ENCODE measurements at regions not wholly inside any gene's neighbourhood (a gene's known extent, or its start where the extent isn't known, plus 50 kb on each side); places are given as distances from the start of the nearest gene placed in this dataset.

DNA sequence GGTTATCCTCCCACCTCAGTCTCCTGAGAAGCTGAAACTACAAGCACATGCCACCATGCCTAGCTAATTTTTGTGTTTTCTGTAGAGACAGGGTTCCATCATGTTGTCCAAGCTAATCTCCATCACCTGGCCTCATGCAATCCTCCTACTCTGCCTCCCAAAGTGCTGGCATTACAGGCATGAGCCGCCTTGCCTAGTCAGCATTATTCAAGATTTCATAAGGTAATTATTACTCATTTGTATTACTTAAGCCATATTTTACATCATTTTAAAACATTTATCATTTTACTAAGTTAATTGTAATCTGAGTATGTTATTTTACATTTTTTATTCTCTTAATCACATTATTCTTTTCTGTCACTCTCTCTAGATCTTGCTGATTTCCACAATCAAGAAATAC, 1575.6 kb downstream of the NCAM2 start:
- 21% methylated on average over 1 of the region's 1 CpG for WGBS (ENCODE audit: missing lambda C conversion rate)
- FAIRE-seq (no peak), ATAC-seq (no peak), DNase-seq (ENCODE audit: low read depth in 1 of 2, low spot score in 1 of 2) (no peak)
- Histone ChIP-seq H3K4me3 (no peak overlapping the region), H3K9me3 (no peaks in the 10 kb centered on the region), H3K27ac (no peak overlapping the region), H3K4me1 (no peaks in the 10 kb centered on the region), H3K4me2 (no peak overlapping the region)
- ChIA-PET POLR2A (no interaction called here), CTCF (no interaction called here)
- TF ChIP-seq MAFK (IDR thresholded peaks at IDR 0.05; ENCODE audit: partially characterized antibody) (peak; percentile 65), ZNF302 (CRISPR knock-in tag; IDR thresholded peaks at IDR 0.05) (no peak)

DNA sequence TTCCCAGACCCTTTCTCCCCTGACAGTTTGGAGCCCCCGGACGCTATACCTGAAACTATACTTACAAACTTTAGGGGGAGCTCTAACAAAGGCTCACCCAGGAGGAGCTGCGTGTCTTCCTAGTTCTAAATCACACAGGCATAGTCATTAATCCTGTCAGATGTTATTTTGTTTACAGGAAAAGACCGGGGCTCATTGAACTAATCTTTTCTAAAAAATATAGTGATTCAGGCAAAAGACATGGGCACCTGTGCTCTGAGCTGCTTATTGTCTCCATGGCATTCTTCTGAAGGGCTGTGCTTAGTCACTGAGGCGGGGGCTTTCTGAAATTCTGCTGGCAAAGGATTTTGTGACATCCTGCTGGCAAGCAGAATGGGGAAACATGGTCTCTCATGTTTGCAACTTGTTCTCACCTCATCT, 1577.0 kb downstream of the NCAM2 start:
- 10% methylated on average over 5 of the region's 5 CpGs for WGBS (ENCODE audit: missing lambda C conversion rate)
- Histone ChIP-seq H3K27ac (no peak overlapping the region), H3K9me3 (no peaks in the 10 kb centered on the region), H3K4me1 (no peaks in the 10 kb centered on the region), H3K4me3 (no peak overlapping the region), H3K4me2 (no peak overlapping the region)
- CTCF ChIA-PET = no interaction called here
- no peak for DNase-seq (ENCODE audit: low read depth in 1 of 2, low spot score in 1 of 2)
- FAIRE-seq = no peak
- POLR2A ChIA-PET = no interaction called here
- TF ChIP-seq PBX3 (IDR thresholded peaks at IDR 0.05) (no peak), EHF (CRISPR knock-in tag; IDR thresholded peaks at IDR 0.05) (no peak), GATA3 (IDR thresholded peaks at IDR 0.05; ENCODE audit: borderline replicate concordance) (no peak), RCOR1 (IDR thresholded peaks at IDR 0.05; ENCODE audit: low read depth, low read length) (no peak), KDM5A (IDR thresholded peaks at IDR 0.05) (no peak), POLR2A (IDR thresholded peaks at IDR 0.05; ENCODE audit: low read length) (no peak)
- TF ChIP-seq, protein P1, sequence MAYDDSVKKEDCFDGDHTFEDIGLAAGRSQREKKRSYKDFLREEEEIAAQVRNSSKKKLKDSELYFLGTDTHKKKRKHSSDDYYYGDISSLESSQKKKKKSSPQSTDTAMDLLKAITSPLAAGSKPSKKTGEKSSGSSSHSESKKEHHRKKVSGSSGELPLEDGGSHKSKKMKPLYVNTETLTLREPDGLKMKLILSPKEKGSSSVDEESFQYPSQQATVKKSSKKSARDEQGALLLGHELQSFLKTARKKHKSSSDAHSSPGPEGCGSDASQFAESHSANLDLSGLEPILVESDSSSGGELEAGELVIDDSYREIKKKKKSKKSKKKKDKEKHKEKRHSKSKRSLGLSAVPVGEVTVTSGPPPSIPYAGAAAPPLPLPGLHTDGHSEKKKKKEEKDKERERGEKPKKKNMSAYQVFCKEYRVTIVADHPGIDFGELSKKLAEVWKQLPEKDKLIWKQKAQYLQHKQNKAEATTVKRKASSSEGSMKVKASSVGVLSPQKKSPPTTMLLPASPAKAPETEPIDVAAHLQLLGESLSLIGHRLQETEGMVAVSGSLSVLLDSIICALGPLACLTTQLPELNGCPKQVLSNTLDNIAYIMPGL (CRISPR knock-in tag; IDR thresholded peaks at IDR 0.05; ENCODE audit: borderline replicate concordance) = no peak
- TF ChIP-seq, protein P2, sequence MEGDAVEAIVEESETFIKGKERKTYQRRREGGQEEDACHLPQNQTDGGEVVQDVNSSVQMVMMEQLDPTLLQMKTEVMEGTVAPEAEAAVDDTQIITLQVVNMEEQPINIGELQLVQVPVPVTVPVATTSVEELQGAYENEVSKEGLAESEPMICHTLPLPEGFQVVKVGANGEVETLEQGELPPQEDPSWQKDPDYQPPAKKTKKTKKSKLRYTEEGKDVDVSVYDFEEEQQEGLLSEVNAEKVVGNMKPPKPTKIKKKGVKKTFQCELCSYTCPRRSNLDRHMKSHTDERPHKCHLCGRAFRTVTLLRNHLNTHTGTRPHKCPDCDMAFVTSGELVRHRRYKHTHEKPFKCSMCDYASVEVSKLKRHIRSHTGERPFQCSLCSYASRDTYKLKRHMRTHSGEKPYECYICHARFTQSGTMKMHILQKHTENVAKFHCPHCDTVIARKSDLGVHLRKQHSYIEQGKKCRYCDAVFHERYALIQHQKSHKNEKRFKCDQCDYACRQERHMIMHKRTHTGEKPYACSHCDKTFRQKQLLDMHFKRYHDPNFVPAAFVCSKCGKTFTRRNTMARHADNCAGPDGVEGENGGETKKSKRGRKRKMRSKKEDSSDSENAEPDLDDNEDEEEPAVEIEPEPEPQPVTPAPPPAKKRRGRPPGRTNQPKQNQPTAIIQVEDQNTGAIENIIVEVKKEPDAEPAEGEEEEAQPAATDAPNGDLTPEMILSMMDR (IDR thresholded peaks at IDR 0.05) = no peak
- no peak for ATAC-seq

DNA sequence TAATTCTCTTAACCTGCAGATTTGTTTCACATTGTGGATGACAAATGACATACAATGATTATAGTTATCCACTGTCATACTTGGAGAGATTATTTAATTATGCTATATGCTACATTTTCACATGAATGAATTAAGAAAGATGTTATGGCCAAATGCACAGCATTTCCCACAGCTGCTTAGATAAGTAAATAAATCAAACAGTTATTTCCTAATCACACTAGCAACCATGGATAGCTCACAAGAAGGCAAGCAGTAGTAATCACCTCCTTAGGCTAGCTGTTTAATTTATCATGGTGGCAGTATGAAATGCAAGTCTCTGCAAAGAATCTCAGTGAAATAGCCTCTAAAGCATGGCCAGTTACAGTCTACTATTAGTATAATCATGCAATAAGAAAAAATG, 1581.5 kb downstream of the NCAM2 start:
- no peak overlapping the region for H3K27ac ChIP-seq
- H3K9me3 ChIP-seq = no peaks in the 10 kb centered on the region
- H3K4me3 ChIP-seq = no peak overlapping the region
- TF ChIP-seq ZNF302 (CRISPR knock-in tag; IDR thresholded peaks at IDR 0.05) (no peak), NR3C1 (IDR thresholded peaks at IDR 0.05) (no peak), RARB (CRISPR knock-in tag; IDR thresholded peaks at IDR 0.05) (no peak), ZFP36 (IDR thresholded peaks at IDR 0.05; ENCODE audit: borderline replicate concordance, partially characterized antibody) (no peak)
- FAIRE-seq = no peak
- POLR2A ChIA-PET = no interaction called here
- no peaks in the 10 kb centered on the region for H3K4me1 ChIP-seq
- no peak overlapping the region for H3K4me2 ChIP-seq
- no peak for DNase-seq (ENCODE audit: low read depth in 1 of 2, low spot score in 1 of 2)
- CTCF ChIA-PET = no interaction called here
- no peak for ATAC-seq

- POLR2A ChIA-PET = no interaction called here
- DNase-seq (ENCODE audit: low read depth in 1 of 2, low spot score in 1 of 2) (no peak), ATAC-seq (no peak), FAIRE-seq (no peak)
- H3K9me3 ChIP-seq = no peaks in the 10 kb centered on the region
- no peak overlapping the region for H3K27ac ChIP-seq
- no peaks in the 10 kb centered on the region for H3K4me1 ChIP-seq
- CTCF ChIA-PET = no interaction called here
- 42% methylated on average over 2 of the region's 2 CpGs for WGBS (ENCODE audit: missing lambda C conversion rate)
- H3K4me2 ChIP-seq = no peak overlapping the region
- no peak overlapping the region for H3K4me3 ChIP-seq
- TF ChIP-seq HOXB5 (CRISPR knock-in tag; IDR thresholded peaks at IDR 0.05) (no peak), HOXA7 (CRISPR knock-in tag; IDR thresholded peaks at IDR 0.05) (no peak), RARB (CRISPR knock-in tag; IDR thresholded peaks at IDR 0.05) (no peak), SMC3 (IDR thresholded peaks at IDR 0.05) (no peak), RNF2 (IDR thresholded peaks at IDR 0.05; ENCODE audit: borderline replicate concordance, low read depth) (no peak), NFE2L2 (conservative IDR thresholded peaks at IDR 0.05; ENCODE audit: low read length) (no peak), EHMT2 (IDR thresholded peaks at IDR 0.05; ENCODE audit: low read depth) (no peak), HOXB13 (CRISPR knock-in tag; IDR thresholded peaks at IDR 0.05; ENCODE audit: low read depth) (no peak), FOSL2 (IDR thresholded peaks at IDR 0.05) (no peak), FOSL2 (CRISPR knock-in tag; IDR thresholded peaks at IDR 0.05) (no peak)
- TF ChIP-seq, protein P3, sequence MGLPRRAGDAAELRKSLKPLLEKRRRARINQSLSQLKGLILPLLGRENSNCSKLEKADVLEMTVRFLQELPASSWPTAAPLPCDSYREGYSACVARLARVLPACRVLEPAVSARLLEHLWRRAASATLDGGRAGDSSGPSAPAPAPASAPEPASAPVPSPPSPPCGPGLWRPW (IDR thresholded peaks at IDR 0.05) = no peak
- TF ChIP-seq, protein P4, sequence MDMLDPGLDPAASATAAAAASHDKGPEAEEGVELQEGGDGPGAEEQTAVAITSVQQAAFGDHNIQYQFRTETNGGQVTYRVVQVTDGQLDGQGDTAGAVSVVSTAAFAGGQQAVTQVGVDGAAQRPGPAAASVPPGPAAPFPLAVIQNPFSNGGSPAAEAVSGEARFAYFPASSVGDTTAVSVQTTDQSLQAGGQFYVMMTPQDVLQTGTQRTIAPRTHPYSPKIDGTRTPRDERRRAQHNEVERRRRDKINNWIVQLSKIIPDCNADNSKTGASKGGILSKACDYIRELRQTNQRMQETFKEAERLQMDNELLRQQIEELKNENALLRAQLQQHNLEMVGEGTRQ (IDR thresholded peaks at IDR 0.05) = no peak
- TF ChIP-seq, protein P5, sequence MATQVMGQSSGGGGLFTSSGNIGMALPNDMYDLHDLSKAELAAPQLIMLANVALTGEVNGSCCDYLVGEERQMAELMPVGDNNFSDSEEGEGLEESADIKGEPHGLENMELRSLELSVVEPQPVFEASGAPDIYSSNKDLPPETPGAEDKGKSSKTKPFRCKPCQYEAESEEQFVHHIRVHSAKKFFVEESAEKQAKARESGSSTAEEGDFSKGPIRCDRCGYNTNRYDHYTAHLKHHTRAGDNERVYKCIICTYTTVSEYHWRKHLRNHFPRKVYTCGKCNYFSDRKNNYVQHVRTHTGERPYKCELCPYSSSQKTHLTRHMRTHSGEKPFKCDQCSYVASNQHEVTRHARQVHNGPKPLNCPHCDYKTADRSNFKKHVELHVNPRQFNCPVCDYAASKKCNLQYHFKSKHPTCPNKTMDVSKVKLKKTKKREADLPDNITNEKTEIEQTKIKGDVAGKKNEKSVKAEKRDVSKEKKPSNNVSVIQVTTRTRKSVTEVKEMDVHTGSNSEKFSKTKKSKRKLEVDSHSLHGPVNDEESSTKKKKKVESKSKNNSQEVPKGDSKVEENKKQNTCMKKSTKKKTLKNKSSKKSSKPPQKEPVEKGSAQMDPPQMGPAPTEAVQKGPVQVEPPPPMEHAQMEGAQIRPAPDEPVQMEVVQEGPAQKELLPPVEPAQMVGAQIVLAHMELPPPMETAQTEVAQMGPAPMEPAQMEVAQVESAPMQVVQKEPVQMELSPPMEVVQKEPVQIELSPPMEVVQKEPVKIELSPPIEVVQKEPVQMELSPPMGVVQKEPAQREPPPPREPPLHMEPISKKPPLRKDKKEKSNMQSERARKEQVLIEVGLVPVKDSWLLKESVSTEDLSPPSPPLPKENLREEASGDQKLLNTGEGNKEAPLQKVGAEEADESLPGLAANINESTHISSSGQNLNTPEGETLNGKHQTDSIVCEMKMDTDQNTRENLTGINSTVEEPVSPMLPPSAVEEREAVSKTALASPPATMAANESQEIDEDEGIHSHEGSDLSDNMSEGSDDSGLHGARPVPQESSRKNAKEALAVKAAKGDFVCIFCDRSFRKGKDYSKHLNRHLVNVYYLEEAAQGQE (IDR thresholded peaks at IDR 0.05) = no peak
Measured at GRCh38 chr21:22582026-22582425, 1583.8 kb downstream of the NCAM2 start.
